HCT116 (cell line): ENCODE measurements at regions not wholly inside any gene's neighbourhood (a gene's known extent, or its start where the extent isn't known, plus 50 kb on each side); places are given as distances from the start of the nearest gene placed in this dataset.

Experiments
- ATAC-seq: fragments of 200-7000 bp; cut with Tn5 transposase; 2 replicates; pipeline ENCODE4 v1.9.1; 2020; ENCODE audit warnings: mild to moderate bottlenecking, moderate library complexity
- BruUV-seq: library from RNA; stranded (reverse); fragments of 400-500 nt; replicated peaks from 2 replicates; lab custom pipeline; 2021; lab: Mats Ljungman, UMichigan
- CTCF ChIA-PET: fragments of 300-600 bp; sonication (Branson Sonifier 250); formaldehyde crosslinking; loops from one replicate; lab custom pipeline; 2021; ENCODE audit warnings: antibody characterized with exemption; lab: Charles Lee
- POLR2A ChIA-PET: fragments of 300-600, 350-600 bp; sonication (Branson Sonifier 250); formaldehyde crosslinking; loops from one replicate; lab custom pipeline; 2021; ENCODE audit warnings: antibody characterized with exemption; lab: Charles Lee
- RAD21 ChIA-PET, 2 experiments: fragments of 300-600 bp; sonication (Branson Sonifier 250); formaldehyde crosslinking; loops; one replicate each; lab custom pipeline; 2023; ENCODE audit warnings: low total read pairs in 2 of 2; ENCODE audit not compliant: uncharacterized antibody in 2 of 2, unreplicated experiment in 2 of 2, low non-redundant PET in 1 of 2; lab: Charles Lee
- DNase-seq: peaks from one replicate; pipeline ENCODE4 v3.0.0-alpha.2; 2010; ENCODE audit warnings: low read depth, low spot score
- H2AFZ ChIP-seq: fragments of 200-600 bp; shearing (Covaris generic), sonication (generic); 2 replicates; pipeline ENCODE4 v1.6.1; 2017; ENCODE audit warnings: low read depth, mixed run types, mixed read lengths, antibody characterized with exemption, low read length; ENCODE audit not compliant: poor library complexity, severe bottlenecking
- H3K27ac ChIP-seq: 2 replicates; pipeline ENCODE4 v1.5.1; 2012; ENCODE audit warnings: low read depth, low read length
- H3K27me3 ChIP-seq: fragments of 200-600 bp; sonication (generic); 2 replicates; pipeline ENCODE4 v1.6.1; 2016; ENCODE audit warnings: mixed run types, low read length, mixed read lengths; ENCODE audit not compliant: insufficient read depth
- H3K36me3 ChIP-seq, 2 experiments: fragments of 200-500 bp in 1 of 2; fragments of 200-600 bp in 1 of 2; sonication (Bioruptor generic) in 1 of 2; sonication (generic) in 1 of 2; 2 replicates each; pipeline versions ENCODE4 v1.5.1 to v1.6.1; 2014 to 2016; ENCODE audit warnings: low read length in 2 of 2, inconsistent platforms in 1 of 2, mixed read lengths in 1 of 2, mixed run types in 1 of 2; ENCODE audit not compliant: insufficient read depth in 2 of 2, control insufficient read depth in 1 of 2
- H3K4me1 ChIP-seq, 2 experiments: fragments of 200-600 bp in 1 of 2; sonication (generic) in 1 of 2; 2 replicates each; pipeline versions ENCODE4 v1.5.1 to v1.6.1; 2012 to 2017; ENCODE audit warnings: low read length in 2 of 2, inconsistent platforms in 1 of 2, mild to moderate bottlenecking in 1 of 2, mixed read lengths in 1 of 2, mixed run types in 1 of 2, moderate library complexity in 1 of 2; ENCODE audit not compliant: insufficient read depth in 2 of 2, control insufficient read depth in 1 of 2
- H3K4me2 ChIP-seq: fragments of 200-600 bp; sonication (generic); 2 replicates; pipeline ENCODE4 v1.6.1; 2017; ENCODE audit warnings: mixed run types, low read length, mixed read lengths
- H3K4me3 ChIP-seq, 2 experiments: fragments of 200-600 bp in 1 of 2; sonication (generic) in 1 of 2; replicated peaks in 1 of 2; 2 replicates each; pipeline ENCODE4 v1.5.1; 2011 to 2016; ENCODE audit warnings: low read length in 2 of 2, control low read depth in 1 of 2, low read depth in 1 of 2, mild to moderate bottlenecking in 1 of 2, mixed read lengths in 1 of 2, mixed run types in 1 of 2
- H3K79me2 ChIP-seq: fragments of 200-600 bp; sonication (generic); 2 replicates; pipeline ENCODE4 v1.6.1; 2017; ENCODE audit warnings: mild to moderate bottlenecking, mixed run types, low read length, moderate library complexity, mixed read lengths; ENCODE audit not compliant: insufficient read depth
- H3K9ac ChIP-seq: fragments of 200-600 bp; sonication (generic); 2 replicates; pipeline ENCODE4 v1.6.1; 2016; ENCODE audit warnings: low read length, mixed read lengths
- H3K9me2 ChIP-seq: fragments of 200-600 bp; sonication (generic), shearing (Covaris generic); 2 replicates; pipeline ENCODE4 v1.6.1; 2017; ENCODE audit warnings: mixed run types, mild to moderate bottlenecking, moderate library complexity; ENCODE audit not compliant: insufficient read depth
- H3K9me3 ChIP-seq, 2 experiments: fragments of 200-500 bp in 1 of 2; fragments of 200-600 bp in 1 of 2; sonication (Bioruptor generic) in 1 of 2; sonication (generic) in 1 of 2; 2 replicates each; pipeline ENCODE4 v1.6.1; 2014 to 2017; ENCODE audit warnings: low read length in 2 of 2, mixed read lengths in 2 of 2, inconsistent platforms in 1 of 2, low read depth in 1 of 2, mild to moderate bottlenecking in 1 of 2, mixed run types in 1 of 2, moderate library complexity in 1 of 2; ENCODE audit not compliant: control insufficient read depth in 1 of 2, insufficient read depth in 1 of 2
- H4K20me1 ChIP-seq: fragments of 200-600 bp; sonication (generic), shearing (Covaris generic); 2 replicates; pipeline ENCODE4 v1.6.1; 2017; ENCODE audit warnings: mixed run types, mild to moderate bottlenecking, moderate library complexity; ENCODE audit not compliant: insufficient read depth
- CTCF ChIP-seq, 3 experiments: fragments of 200-600 bp in 1 of 3; sonication (generic) in 1 of 3; IDR thresholded peaks in 2 of 3; conservative IDR thresholded peaks in 1 of 3; 2 replicates each; pipeline ENCODE4 v1.5.1; 2012 to 2017; ENCODE audit warnings: low read depth in 2 of 3, low read length in 2 of 3, antibody characterized with exemption in 1 of 3, borderline replicate concordance in 1 of 3, control low read depth in 1 of 3, mild to moderate bottlenecking in 1 of 3, mixed read lengths in 1 of 3, mixed run types in 1 of 3, moderate library complexity in 1 of 3; ENCODE audit not compliant: insufficient read depth in 1 of 3
- EGR1 ChIP-seq: IDR thresholded peaks from 2 replicates; pipeline ENCODE4 v1.6.1; 2012; ENCODE audit warnings: low read depth
- ELF1 ChIP-seq: IDR thresholded peaks from 2 replicates; pipeline ENCODE4 v1.6.1; 2012; ENCODE audit warnings: low read depth, borderline replicate concordance
- EZH2phosphoT487 ChIP-seq: fragments of 200-600 bp; IDR thresholded peaks from 2 replicates; pipeline ENCODE4 v1.6.1; 2018; ENCODE audit warnings: antibody characterized with exemption, borderline replicate concordance
- MAX ChIP-seq: IDR thresholded peaks from 2 replicates; pipeline ENCODE4 v1.6.1; 2012
- POLR2A ChIP-seq: IDR thresholded peaks from 2 replicates; pipeline ENCODE4 v1.7.0; 2011; ENCODE audit warnings: borderline replicate concordance; ENCODE audit not compliant: insufficient read depth, insufficient read length; ENCODE audit errors: extremely low read depth
- RAD21 ChIP-seq: IDR thresholded peaks from 2 replicates; pipeline ENCODE4 v1.6.1; 2012; ENCODE audit warnings: low read depth, mild to moderate bottlenecking
- REST ChIP-seq: IDR thresholded peaks from 2 replicates; pipeline ENCODE4 v1.6.1; 2012; ENCODE audit warnings: low read depth
- SP1 ChIP-seq: IDR thresholded peaks from 2 replicates; pipeline ENCODE4 v1.6.1; 2012; ENCODE audit warnings: low read depth
- ZBTB33 ChIP-seq: IDR thresholded peaks from 2 replicates; pipeline ENCODE4 v1.6.1; 2011; ENCODE audit warnings: mild to moderate bottlenecking, low read length, moderate library complexity; ENCODE audit not compliant: insufficient replicate concordance; ENCODE audit errors: extremely low read depth
- ZFX ChIP-seq: fragments of 450-650 bp; IDR thresholded peaks from 2 replicates; pipeline ENCODE4 v1.6.1; 2017
- intact Hi-C: fragments of 100-400 bp; cut with micrococcal nuclease; formaldehyde crosslinking; loops from 2 replicates; pipeline ENCODE4 v1.10.0; 2022

GRCh38 chr3:182671541-182671940 is 121.8 kb upstream of the ATP11B start (continued):
- TF ChIP-seq EZH2phosphoT487 = no peak

- no peak overlapping the region for H2AFZ ChIP-seq
- H3K9me3 ChIP-seq = no peaks in the 10 kb centered on the region
- H3K4me2 ChIP-seq = no peak overlapping the region
- H3K9me2 ChIP-seq = no peaks in the 10 kb centered on the region
- H3K27ac ChIP-seq = no peak overlapping the region
- no peak overlapping the region for H3K9ac ChIP-seq
- POLR2A ChIA-PET = no interaction called here
- no peak for DNase-seq
- BruUV-seq = no TSS peak
- intact Hi-C loops = no loop called here
- no peak for ATAC-seq
- H3K79me2 ChIP-seq = no peaks in the 10 kb centered on the region
- no peaks in the 10 kb centered on the region for H3K27me3 ChIP-seq
- no peak overlapping the region for H3K4me3 ChIP-seq
- RAD21 ChIA-PET = no interaction called here
- H3K36me3 ChIP-seq = no peaks in the 10 kb centered on the region
- TF ChIP-seq ZFX = no peak
- no peak for TF ChIP-seq EGR1
- no peaks in the 10 kb centered on the region for H3K4me1 ChIP-seq
- CTCF ChIA-PET = no interaction called here
- H4K20me1 ChIP-seq = no peaks in the 10 kb centered on the region
These were observed 121.4 kb upstream of the ATP11B start for GRCh38 chr3:182671942-182672341.

GRCh38 chr3:182673336-182673735 is 120.0 kb upstream of the ATP11B start:
- ChIA-PET CTCF (no interaction called here), RAD21 (no interaction called here), POLR2A (no interaction called here)
- no peak overlapping the region for H3K27ac ChIP-seq
- H2AFZ ChIP-seq = no peak overlapping the region
- no peaks in the 10 kb centered on the region for H3K79me2 ChIP-seq
- no peaks in the 10 kb centered on the region for H3K9me2 ChIP-seq
- H3K9me3 ChIP-seq = no peaks in the 10 kb centered on the region
- intact Hi-C loops = no loop called here
- no peaks in the 10 kb centered on the region for H3K36me3 ChIP-seq
- H4K20me1 ChIP-seq = no peaks in the 10 kb centered on the region
- no peak for DNase-seq
- H3K27me3 ChIP-seq = no peaks in the 10 kb centered on the region
- no peak for ATAC-seq
- BruUV-seq = no TSS peak
- no peak overlapping the region for H3K4me2 ChIP-seq
- no peak overlapping the region for H3K4me3 ChIP-seq
- no peaks in the 10 kb centered on the region for H3K4me1 ChIP-seq
- no peak overlapping the region for H3K9ac ChIP-seq
- TF ChIP-seq SP1 (no peak), RAD21 (no peak), CTCF (IDR thresholded peaks at IDR 0.05 in 2 of 3, conservative IDR thresholded peaks at IDR 0.05 in 1 of 3; ENCODE audit: borderline replicate concordance in 1 of 3, insufficient read depth in 1 of 3, low read depth in 2 of 3, low read length in 2 of 3) (no peak), POLR2A (no peak), EGR1 (no peak), REST (no peak), ELF1 (no peak), MAX (no peak), ZBTB33 (no peak), ZFX (no peak), EZH2phosphoT487 (no peak)
